OCI-LY3 (cell line): ENCODE measurements at regions not wholly inside any gene's neighbourhood (a gene's known extent, or its start where the extent isn't known, plus 50 kb on each side); places are given as distances from the start of the nearest gene placed in this dataset.

Source experiments
- EZH2phosphoT487 ChIP-seq: fragments of 200-600 bp; shearing (Covaris generic); IDR thresholded peaks from 2 replicates; pipeline ENCODE4 v1.6.1; 2018; ENCODE audit warnings: antibody characterized with exemption, mixed run types, low read depth
- TF ChIP-seq, protein P1 (sequence below): fragments of 200-600, 300-600 bp; sonication (generic); IDR thresholded peaks from 2 replicates; pipeline ENCODE4 v1.5.1; 2014; ENCODE audit warnings: antibody characterized with exemption, low read length, low read depth

DNA sequence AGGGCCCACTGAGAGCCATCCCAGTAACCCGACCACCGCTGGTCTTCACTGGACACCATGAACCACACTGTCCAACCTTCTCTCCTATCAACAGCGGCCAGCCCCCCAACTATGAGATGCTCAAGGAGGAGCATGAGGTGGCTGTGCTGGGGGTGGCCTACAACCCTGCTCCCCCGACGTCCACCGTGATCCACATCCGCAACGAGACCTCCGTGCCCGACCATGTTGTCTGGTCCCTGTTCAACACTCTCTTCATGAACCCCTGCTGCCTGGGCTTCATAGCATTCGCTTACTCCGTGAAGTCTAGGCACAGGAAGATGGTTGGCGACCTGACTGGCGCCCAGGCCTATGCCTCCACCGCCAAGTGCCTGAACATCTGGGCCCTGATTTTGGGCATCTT, 423.8 kb upstream of the EPHA5 start:
- TF ChIP-seq, protein P1, sequence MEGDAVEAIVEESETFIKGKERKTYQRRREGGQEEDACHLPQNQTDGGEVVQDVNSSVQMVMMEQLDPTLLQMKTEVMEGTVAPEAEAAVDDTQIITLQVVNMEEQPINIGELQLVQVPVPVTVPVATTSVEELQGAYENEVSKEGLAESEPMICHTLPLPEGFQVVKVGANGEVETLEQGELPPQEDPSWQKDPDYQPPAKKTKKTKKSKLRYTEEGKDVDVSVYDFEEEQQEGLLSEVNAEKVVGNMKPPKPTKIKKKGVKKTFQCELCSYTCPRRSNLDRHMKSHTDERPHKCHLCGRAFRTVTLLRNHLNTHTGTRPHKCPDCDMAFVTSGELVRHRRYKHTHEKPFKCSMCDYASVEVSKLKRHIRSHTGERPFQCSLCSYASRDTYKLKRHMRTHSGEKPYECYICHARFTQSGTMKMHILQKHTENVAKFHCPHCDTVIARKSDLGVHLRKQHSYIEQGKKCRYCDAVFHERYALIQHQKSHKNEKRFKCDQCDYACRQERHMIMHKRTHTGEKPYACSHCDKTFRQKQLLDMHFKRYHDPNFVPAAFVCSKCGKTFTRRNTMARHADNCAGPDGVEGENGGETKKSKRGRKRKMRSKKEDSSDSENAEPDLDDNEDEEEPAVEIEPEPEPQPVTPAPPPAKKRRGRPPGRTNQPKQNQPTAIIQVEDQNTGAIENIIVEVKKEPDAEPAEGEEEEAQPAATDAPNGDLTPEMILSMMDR, result no peak
- no peak for TF ChIP-seq EZH2phosphoT487
